ENCODE measurements at regions not wholly inside any gene's neighbourhood (a gene's known extent, or its start where the extent isn't known, plus 50 kb on each side); places are given as distances from the start of the nearest gene placed in this dataset.

DNA sequence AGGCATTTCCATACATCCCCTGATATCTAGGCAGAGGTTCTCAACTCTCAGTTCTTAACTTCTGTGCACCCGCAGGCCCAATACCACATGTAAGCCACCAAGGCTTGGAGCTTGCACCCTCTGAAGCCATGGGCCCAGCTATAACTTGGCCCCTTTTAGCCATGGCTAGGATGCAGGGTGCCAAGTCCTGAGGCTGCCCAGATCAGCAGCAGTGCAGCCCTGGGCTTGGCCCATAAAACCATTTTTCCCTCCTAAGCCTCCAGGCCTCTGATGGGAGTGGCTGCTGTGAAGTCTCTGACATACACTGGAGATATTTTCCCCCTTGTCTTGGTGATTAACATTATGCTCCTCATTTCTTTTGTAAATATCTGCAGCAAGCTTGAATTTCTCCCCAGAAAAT, 110.3 kb upstream of the CNTN1 start:
- no peaks in the 10 kb centered on the region for H4K20me1 ChIP-seq (ENCODE audit: insufficient read depth, low read length)
- no peaks in the 10 kb centered on the region for H3K4me1 ChIP-seq (ENCODE audit: control insufficient read depth in 1 of 2, insufficient read depth in 2 of 2, low read length in 2 of 2)
- no peak overlapping the region for H3K4me2 ChIP-seq (replicated peaks; ENCODE audit: extremely low read depth, low read length, poor library complexity, severe bottlenecking)
- Mint-ChIP-seq H3K36me3 (no peaks in the 10 kb centered on the region), H3K4me3 (no peak overlapping the region), H3K4me1 (no peaks in the 10 kb centered on the region), H3K27ac (no peak overlapping the region), H3K27me3 (ENCODE audit: low read depth in 3 of 3) (peaks cover 0 to 2% (median 2%) of the 10 kb centered on the region in 3 donors), H3K9me3 (peaks cover 11 to 24% (median 18%) of the 10 kb centered on the region in 7 donors)
- no peak overlapping the region for H3K4me3 ChIP-seq (replicated peaks in 1 of 3; ENCODE audit: low read depth in 2 of 3, low read length in 3 of 3)
- DNase-seq, result no peak
- H2AFZ ChIP-seq (ENCODE audit: insufficient read depth, low read depth, low read length, poor library complexity, severe bottlenecking), result no peak overlapping the region
- H3K9ac ChIP-seq (ENCODE audit: insufficient read depth, low read length, poor library complexity, severe bottlenecking), result no peak overlapping the region
- WGBS (ENCODE audit: insufficient coverage), result 90% methylated on average over 1 of the region's 1 CpG
- H3K36me3 ChIP-seq (replicated peaks in 1 of 2; ENCODE audit: control insufficient read depth in 1 of 2, insufficient read depth in 2 of 2, low read length in 2 of 2), result no peaks in the 10 kb centered on the region
- H3K79me2 ChIP-seq (ENCODE audit: insufficient read depth, low read length), result no peaks in the 10 kb centered on the region
- no peak for TF ChIP-seq CTCF (IDR thresholded peaks at IDR 0.05)
- intact Hi-C loops (cut with micrococcal nuclease), result no loop called here
- H3K27ac ChIP-seq (ENCODE audit: low read depth in 1 of 2, low read length in 2 of 2), result no peak overlapping the region
- H3K27me3 ChIP-seq (ENCODE audit: control insufficient read depth in 2 of 2, insufficient read depth in 2 of 2, low read length in 2 of 2), result no peaks in the 10 kb centered on the region
- peaks cover 10 to 22% of the 10 kb centered on the region in 2 donors for H3K9me3 ChIP-seq (replicated peaks in 1 of 2; ENCODE audit: control insufficient read depth in 1 of 2, insufficient read depth in 1 of 2, low read length in 2 of 2)

- Mint-ChIP-seq H3K9me3 (peaks cover 11 to 26% (median 17%) of the 10 kb centered on the region in 7 donors), H3K36me3 (no peaks in the 10 kb centered on the region), H3K4me3 (no peak overlapping the region), H3K27me3 (ENCODE audit: low read depth in 3 of 3) (peaks cover 0 to 2% (median 0%) of the 10 kb centered on the region in 3 donors), H3K4me1 (no peaks in the 10 kb centered on the region), H3K27ac (no peak overlapping the region)
- Histone ChIP-seq H3K36me3 (replicated peaks in 1 of 2; ENCODE audit: control insufficient read depth in 1 of 2, insufficient read depth in 2 of 2, low read length in 2 of 2) (no peaks in the 10 kb centered on the region), H3K9ac (ENCODE audit: insufficient read depth, low read length, poor library complexity, severe bottlenecking) (no peak overlapping the region), H3K79me2 (ENCODE audit: insufficient read depth, low read length) (no peaks in the 10 kb centered on the region), H3K4me2 (replicated peaks; ENCODE audit: extremely low read depth, low read length, poor library complexity, severe bottlenecking) (no peak overlapping the region), H3K27me3 (ENCODE audit: control insufficient read depth in 2 of 2, insufficient read depth in 2 of 2, low read length in 2 of 2) (no peaks in the 10 kb centered on the region), H2AFZ (ENCODE audit: insufficient read depth, low read depth, low read length, poor library complexity, severe bottlenecking) (no peak overlapping the region), H4K20me1 (ENCODE audit: insufficient read depth, low read length) (no peaks in the 10 kb centered on the region), H3K27ac (ENCODE audit: low read depth in 1 of 2, low read length in 2 of 2) (no peak overlapping the region), H3K4me1 (ENCODE audit: control insufficient read depth in 1 of 2, insufficient read depth in 2 of 2, low read length in 2 of 2) (no peaks in the 10 kb centered on the region), H3K4me3 (replicated peaks in 1 of 3; ENCODE audit: low read depth in 2 of 3, low read length in 3 of 3) (no peak overlapping the region), H3K9me3 (replicated peaks in 1 of 2; ENCODE audit: control insufficient read depth in 1 of 2, insufficient read depth in 1 of 2, low read length in 2 of 2) (peaks cover 10 to 22% of the 10 kb centered on the region in 2 donors)
- DNase-seq, result no peak
- intact Hi-C loops (cut with micrococcal nuclease), result no loop called here
- TF ChIP-seq CTCF (IDR thresholded peaks at IDR 0.05), result no peak
Observed at GRCh38 chr12:40583743-40584142, 108.5 kb upstream of the CNTN1 start.

Measured in CD14-positive monocyte (primary cell).